Fibroblast of skin of right quadriceps (primary cell): ENCODE measurements at regions not wholly inside any gene's neighbourhood (a gene's known extent, or its start where the extent isn't known, plus 50 kb on each side); places are given as distances from the start of the nearest gene placed in this dataset.
"Not testable (repeated sequence)": the region's sequence is repeated elsewhere in the genome, so short reads cannot be mapped to it uniquely, and the experiment has no call there.

ENCODE experiments used
- DNase-seq: peaks from one replicate; pipeline ENCODE4 v3.0.0-alpha.2; 2013

DNA sequence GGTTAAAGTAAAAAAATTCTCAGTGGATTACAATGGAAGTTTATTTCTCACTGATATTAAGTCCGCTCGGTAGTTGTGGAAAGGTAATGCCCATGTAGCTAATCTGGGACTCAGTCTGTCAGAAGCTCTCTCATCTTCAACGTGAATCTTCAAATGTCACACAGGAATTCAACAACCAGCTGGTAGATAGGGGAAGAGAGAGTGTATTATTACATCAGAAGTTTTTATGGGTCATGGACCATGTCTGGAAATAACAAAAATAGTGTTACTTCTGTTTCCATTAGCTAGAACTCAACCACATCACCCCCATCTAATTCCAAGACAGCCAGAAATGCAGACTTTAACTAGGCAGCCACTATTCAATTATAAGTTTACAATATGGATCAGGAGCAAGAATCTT lies 506.1 kb upstream of the HTR2C start:
- no peak for DNase-seq

DNA sequence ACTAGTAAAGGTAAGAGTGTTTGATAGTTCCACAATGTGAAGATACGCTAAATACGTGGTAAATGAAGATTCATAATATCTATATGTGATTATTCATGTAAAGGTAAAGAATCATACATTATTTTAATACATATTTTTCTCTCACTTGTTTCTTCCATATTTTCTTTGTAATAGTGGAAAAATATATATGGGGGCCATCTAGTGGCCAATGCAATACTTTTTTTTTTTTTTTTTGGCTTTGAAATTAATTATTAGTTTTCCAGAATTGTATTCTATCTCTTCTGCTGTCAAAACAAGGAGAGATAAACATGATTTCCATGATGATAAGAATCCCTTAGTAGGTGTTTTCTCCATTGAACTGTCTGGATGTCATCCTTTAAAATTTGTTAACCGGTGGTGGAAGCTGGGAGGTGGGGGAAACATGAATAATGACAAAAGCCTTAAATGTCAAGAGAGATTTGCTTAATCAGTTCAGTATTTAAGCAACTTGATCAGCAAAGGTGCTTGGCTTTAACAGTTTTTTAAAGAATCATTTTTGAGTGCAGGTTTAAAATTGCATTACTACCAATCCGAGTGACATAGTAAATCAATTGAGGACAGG lies 508.7 kb upstream of the HTR2C start:
- DNase-seq = no peak

DNA sequence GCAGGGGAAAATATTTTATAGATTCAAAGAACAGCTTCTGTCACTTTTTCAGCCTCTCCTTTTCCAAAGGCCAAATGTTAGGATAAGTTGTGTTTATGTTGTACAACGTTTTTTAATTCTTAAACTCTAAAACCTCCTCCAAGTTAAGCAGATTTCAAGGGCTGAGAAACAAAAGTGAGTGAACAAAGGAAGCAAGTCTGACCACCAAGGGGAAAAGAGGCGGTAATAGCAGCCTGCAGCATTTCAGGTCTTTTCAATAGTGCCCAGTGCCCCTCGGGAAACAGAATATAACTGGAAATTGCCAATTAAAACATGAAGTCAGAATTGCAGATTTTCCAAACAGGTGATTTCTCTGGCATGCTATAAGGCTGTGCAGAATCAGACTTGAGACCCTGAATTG lies 510.0 kb upstream of the HTR2C start:
- DNase-seq = no peak

GRCh38 chrX:114071412-114071811 lies 512.5 kb upstream of the HTR2C start:
- no peak for DNase-seq

DNA sequence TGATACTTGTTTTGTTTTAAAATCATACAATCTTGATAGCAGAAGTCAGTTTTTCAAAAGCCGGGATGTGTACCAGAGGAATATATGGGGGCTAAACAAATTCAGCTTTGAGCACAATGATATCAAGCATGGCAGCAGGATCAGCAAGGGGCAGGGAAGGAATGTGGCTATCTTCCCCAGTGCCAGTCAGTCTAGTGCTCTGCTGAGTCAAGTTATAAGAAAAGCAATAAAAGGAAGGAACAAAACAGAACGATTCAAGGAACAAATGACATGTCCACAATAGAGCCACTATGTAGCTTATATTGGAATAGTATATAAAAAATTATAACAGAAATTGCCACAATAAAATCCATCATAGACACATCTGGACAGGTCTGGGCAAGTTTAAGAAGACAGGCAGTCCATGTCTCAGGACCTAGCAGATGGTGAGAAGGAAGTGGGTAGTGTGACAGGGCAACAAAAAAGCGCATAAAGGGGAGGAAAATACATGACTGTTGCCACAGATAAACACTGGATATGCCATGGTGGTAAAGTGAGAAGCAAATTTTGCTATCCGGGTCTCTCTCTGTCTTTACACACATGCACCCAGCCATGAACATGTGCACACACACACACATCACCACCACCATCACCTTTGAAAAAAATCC lies 518.2 kb upstream of the HTR2C start:
- DNase-seq = no peak

DNA sequence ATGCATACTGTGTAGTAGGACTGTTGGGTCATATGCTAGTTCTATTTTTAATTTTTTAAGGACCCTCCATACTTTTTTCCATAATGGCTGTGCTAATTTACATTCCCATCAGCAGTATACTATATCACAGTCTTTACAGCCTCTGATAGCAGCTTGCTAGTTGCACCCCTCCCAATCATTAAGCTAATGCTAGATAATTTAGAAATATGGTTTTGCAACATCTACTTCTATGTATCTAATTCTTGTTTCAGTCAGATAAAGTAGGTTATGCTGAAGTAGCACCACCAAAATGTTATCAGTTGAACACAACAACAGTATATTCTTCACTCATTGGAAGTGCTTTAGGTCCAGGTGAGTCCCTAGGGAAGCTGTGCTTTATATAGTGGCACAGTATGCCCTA lies 522.7 kb upstream of the HTR2C start:
- DNase-seq = no peak

GRCh38 chrX:114058988-114059418 lies 524.9 kb upstream of the HTR2C start:
- no peak for DNase-seq

DNA sequence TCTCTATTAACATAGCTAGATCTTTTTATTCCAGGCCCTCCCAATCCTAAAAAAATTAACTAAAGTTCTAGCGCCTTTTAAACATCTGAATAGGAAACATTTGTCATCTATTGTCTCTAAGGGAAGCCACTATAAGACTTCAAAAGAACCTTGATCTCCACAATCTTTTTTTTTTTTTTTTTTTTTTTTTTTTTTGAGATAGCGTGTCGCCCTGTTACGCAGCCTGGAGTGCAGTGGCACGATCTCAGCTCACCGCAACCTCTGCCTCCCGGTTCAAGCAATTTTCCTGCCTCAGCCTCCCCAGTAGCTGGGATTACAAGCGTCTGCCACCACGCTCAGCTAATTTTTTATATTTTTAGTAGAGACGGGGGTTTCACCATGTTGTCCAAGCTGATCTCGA lies 526.5 kb upstream of the HTR2C start:
- not testable (repeated sequence) for DNase-seq

GRCh38 chrX:114051667-114052315 lies 532.1 kb upstream of the HTR2C start:
- DNase-seq = no peak

DNA sequence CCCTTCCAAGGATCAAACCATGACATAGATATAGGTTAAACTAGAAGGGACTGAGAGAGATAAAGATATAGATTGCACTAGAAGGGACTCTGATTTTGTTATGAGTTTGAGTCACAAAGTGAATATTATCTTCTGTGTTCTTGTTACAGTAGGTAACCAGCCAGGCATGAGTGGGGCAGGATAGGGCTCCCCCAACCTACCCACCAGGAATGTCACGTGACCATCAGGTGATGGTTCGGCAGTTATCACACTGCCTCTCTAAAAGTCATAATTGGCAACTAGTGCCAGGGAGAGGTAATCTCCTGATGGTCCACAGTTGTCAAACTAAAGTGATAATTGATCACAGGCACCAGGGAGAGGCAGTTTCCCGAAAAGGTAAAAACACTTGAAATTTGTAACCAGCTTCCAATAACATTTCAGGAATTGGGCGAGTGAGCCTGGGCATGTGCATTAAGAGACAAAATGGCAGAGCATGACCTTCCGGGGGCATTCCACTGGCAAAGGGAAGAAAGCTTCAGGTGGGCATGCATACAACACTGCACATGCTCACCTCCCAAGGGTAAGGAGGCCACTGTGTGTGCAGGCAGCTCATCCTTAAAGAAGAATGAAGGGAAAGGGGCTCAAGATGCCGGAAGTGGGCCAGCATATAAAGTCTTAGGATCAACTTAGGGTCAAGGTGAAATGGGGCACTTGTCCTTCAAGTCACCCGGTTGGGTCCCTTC lies 533.6 kb upstream of the HTR2C start:
- DNase-seq = no peak

DNA sequence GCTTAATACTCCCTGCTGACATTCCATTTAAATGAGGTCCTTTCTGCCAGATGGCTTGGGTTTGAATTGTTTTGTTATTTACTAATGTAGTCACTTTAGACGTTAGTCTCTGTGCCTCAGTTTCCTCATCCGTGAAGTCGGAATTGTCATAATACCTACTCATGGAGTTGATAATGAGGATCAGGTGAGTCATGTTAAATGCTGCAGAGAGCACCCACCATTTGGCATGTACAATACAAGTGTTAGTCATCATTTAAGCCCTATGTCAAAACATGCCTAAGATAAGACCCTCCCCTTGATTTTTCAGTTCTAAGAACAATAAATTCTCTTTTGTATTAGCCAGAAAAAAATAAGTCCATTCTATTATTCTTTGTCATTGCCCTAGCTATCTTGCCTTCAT lies 534.8 kb upstream of the HTR2C start:
- DNase-seq = no peak

- DNase-seq = no peak
Observed at GRCh38 chrX:114047558-114047957, 536.3 kb upstream of the HTR2C start.

DNA sequence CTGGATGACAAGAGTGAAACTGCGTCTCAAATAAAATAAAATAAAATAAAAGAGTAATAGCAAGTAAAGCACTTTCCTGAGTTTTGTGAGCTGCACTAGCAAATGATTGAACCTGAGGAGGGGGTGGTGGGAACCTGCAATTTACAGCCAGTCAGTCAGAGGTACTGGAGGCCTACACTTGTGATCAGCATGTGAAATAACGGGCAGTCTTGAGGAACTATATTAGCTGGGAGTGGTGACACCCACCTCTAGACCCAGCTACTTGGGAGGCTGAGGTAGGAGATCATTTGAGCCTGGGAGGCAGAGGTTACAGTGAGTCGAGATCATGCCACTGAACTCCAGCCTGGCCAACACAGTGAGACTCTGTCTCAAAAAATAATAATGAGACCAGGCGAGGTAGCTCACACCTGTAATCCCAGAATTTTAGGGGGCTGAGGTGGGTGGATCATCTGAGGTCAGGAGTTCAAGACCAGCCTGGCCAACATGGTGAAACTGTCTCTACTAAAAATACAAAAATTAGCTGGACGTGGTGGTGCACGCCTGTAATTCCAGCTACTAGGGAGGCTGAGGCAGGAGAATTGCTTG lies 537.1 kb upstream of the HTR2C start:
- DNase-seq = no peak

- DNase-seq = not testable (repeated sequence)
Observed at GRCh38 chrX:114041470-114041869, 542.4 kb upstream of the HTR2C start.

- DNase-seq = not testable (repeated sequence)
Observed at GRCh38 chrX:114040661-114041269, 543.1 kb upstream of the HTR2C start.

DNA sequence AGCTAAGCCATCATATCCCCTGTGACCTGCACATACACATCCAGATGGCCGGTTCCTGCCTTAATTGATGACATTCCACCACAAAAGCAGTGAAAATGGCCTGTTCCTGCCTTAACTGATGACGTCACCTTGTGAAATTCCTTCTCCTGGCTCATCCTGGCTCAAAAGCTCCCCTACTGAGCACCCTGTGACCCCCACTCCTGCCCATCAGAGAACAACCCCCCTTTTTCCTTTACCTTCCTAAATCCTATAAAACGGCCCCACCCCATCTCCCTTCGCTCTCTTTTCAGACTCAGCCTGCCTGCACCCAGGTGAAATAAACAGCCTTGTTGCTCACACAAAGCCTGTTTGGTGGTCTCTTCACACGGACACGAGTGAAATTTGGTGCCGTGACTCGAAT lies 543.8 kb upstream of the HTR2C start:
- DNase-seq = not testable (repeated sequence)

DNA sequence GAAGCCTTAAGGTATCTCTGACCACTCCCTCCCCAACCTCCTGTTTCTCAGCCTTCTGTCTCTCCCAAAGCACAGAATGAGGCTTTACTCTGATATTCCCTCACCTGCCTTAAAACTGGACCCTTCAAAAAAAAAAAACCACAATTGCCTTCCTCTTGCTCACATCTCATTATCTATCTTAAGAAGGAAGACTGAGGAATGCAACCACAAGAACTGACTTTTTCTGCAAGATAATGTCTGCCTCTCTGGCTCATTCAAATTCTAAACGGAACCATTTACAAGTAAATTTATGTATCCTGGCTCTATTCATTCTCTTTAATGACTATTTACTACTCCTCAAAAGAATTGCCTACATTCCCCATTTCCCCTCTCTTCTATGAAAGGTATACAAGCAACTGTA lies 545.5 kb upstream of the HTR2C start:
- DNase-seq = no peak

- no peak for DNase-seq
Observed at GRCh38 chrX:114037515-114037914, 546.4 kb upstream of the HTR2C start.

GRCh38 chrX:114028907-114029662 lies 554.8 kb upstream of the HTR2C start:
- DNase-seq = no peak

- DNase-seq = no peak
Observed at GRCh38 chrX:114017086-114017485, 566.8 kb upstream of the HTR2C start.

DNA sequence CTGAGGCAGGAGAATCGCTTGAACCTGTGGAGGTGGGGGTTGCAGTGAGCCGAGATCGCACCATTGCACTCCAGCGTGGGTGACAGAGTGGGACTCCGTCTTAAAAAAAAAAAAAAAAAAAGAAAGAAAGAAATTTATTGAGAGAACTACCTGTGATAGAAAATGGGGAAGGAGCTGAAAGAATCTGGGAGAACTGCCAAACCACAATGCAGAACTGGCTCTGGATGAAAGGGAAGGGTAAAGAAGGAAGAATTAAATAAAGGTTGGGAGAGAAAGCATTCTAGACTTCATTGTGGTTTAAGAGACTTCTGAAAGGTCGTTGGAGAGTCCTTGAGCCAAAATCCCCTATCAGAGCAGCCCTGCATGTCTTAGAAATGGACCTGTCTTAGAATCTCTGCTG lies 567.9 kb upstream of the HTR2C start:
- DNase-seq = no peak

DNA sequence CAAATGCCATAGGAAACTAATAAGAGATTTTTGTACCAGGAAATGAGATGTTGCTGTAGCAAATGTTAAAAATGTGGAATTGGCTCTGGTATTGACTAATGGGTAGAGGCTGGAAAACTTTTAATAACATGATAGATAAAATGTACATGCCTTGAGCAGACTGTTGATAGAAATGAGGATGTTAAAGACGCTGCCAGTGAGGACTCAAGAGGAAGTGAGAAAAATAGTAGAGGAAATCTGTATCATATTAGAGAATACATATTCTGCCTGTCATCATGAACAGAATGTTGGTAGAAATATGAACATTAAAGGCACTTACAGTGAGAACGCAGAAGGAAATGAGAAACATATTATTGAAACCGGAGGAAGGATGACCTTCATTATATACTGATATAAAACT lies 577.2 kb upstream of the HTR2C start:
- no peak for DNase-seq
